DND-41 (cell line): ENCODE measurements at regions not wholly inside any gene's neighbourhood (a gene's known extent, or its start where the extent isn't known, plus 50 kb on each side); places are given as distances from the start of the nearest gene placed in this dataset.

ENCODE experiments used
- EZH2 ChIP-seq: IDR thresholded peaks from 3 replicates; pipeline ENCODE4 v1.6.1; 2012; ENCODE audit warnings: borderline replicate concordance, low read depth, mild to moderate bottlenecking, moderate library complexity, low read length, inconsistent platforms; ENCODE audit not compliant: severe bottlenecking
- TF ChIP-seq, protein P1 (sequence below): IDR thresholded peaks from 2 replicates; pipeline ENCODE4 v1.5.1; 2012; ENCODE audit warnings: borderline replicate concordance, low read length, moderate library complexity, mild to moderate bottlenecking; ENCODE audit not compliant: poor library complexity, severe bottlenecking; ENCODE audit errors: extremely low read depth

GRCh38 chr3:34374521-34374920, 576.1 kb downstream of the PDCD6IP start:
- TF ChIP-seq EZH2, result no peak
- TF ChIP-seq, protein P1, sequence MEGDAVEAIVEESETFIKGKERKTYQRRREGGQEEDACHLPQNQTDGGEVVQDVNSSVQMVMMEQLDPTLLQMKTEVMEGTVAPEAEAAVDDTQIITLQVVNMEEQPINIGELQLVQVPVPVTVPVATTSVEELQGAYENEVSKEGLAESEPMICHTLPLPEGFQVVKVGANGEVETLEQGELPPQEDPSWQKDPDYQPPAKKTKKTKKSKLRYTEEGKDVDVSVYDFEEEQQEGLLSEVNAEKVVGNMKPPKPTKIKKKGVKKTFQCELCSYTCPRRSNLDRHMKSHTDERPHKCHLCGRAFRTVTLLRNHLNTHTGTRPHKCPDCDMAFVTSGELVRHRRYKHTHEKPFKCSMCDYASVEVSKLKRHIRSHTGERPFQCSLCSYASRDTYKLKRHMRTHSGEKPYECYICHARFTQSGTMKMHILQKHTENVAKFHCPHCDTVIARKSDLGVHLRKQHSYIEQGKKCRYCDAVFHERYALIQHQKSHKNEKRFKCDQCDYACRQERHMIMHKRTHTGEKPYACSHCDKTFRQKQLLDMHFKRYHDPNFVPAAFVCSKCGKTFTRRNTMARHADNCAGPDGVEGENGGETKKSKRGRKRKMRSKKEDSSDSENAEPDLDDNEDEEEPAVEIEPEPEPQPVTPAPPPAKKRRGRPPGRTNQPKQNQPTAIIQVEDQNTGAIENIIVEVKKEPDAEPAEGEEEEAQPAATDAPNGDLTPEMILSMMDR, result peak; percentile 5
